B cell (primary cell): ENCODE measurements at regions not wholly inside any gene's neighbourhood (a gene's known extent, or its start where the extent isn't known, plus 50 kb on each side); places are given as distances from the start of the nearest gene placed in this dataset.

Source experiments
- ATAC-seq: fragments of 200-7000 bp; cut with Tn5 transposase; one replicate; pipeline ENCODE4 v1.10.0; 2021; ENCODE audit warnings: low read depth, mild to moderate bottlenecking, moderate number of reproducible peaks, moderate library complexity
- CTCF ChIA-PET: fragments of 350-600 bp; sonication (Branson Sonifier 250); formaldehyde crosslinking; loops from one replicate; lab custom pipeline; 2021; ENCODE audit warnings: antibody characterized with exemption, inconsistent platforms; lab: Charles Lee
- POLR2A ChIA-PET: fragments of 350-600 bp; sonication (Branson Sonifier 250); formaldehyde crosslinking; loops from one replicate; lab custom pipeline; 2021; ENCODE audit warnings: antibody characterized with exemption; lab: Charles Lee
- DNase-seq: peaks from one replicate; pipeline ENCODE4 v3.0.0; 2013
- H2AFZ ChIP-seq: 2 replicates; pipeline ENCODE4 v1.6.1; 2012; ENCODE audit warnings: mild to moderate bottlenecking, low read depth, low read length; ENCODE audit not compliant: insufficient read depth, poor library complexity, severe bottlenecking
- H3K27ac ChIP-seq, 2 donors: 1 replicate in 1 of 2; 2 replicates in 1 of 2; pipeline ENCODE4 v1.5.1; 2012 to 2013; ENCODE audit warnings: low read length in 2 of 2, mild to moderate bottlenecking in 2 of 2, moderate library complexity in 1 of 2
- H3K27me3 ChIP-seq, 4 experiments: fragments of 200-600 bp in 1 of 4; sonication (generic) in 1 of 4; replicated peaks in 1 of 4; 1 replicate in 2 of 4; 2 replicates in 2 of 4; pipeline versions ENCODE4 v1.6.1 to v1.7.0; 2013 to 2016; ENCODE audit warnings: low read length in 3 of 4, mild to moderate bottlenecking in 2 of 4, mixed read lengths in 1 of 4, moderate library complexity in 1 of 4; ENCODE audit not compliant: insufficient read depth in 4 of 4, control insufficient read depth in 3 of 4; ENCODE audit errors: control extremely low read depth in 1 of 4
- H3K36me3 ChIP-seq, 2 experiments: replicated peaks in 1 of 2; 1 replicate in 1 of 2; 2 replicates in 1 of 2; pipeline versions ENCODE4 v1.6.1 to v1.7.1; 2013; ENCODE audit warnings: low read length in 1 of 2; ENCODE audit not compliant: insufficient read depth in 2 of 2, control insufficient read depth in 1 of 2; ENCODE audit errors: control extremely low read depth in 1 of 2, extremely low read depth in 1 of 2
- H3K4me1 ChIP-seq, 2 donors: fragments of 200-600 bp in 1 of 2; sonication (generic) in 1 of 2; 1 replicate in 1 of 2; 2 replicates in 1 of 2; pipeline versions ENCODE4 v1.5.1 to v1.6.1; 2013 to 2017; ENCODE audit warnings: low read length in 2 of 2; ENCODE audit not compliant: control insufficient read depth in 2 of 2, insufficient read depth in 2 of 2
- H3K4me2 ChIP-seq: replicated peaks from 2 replicates; pipeline ENCODE3; 2012; ENCODE audit warnings: mild to moderate bottlenecking, low read depth, low read length; ENCODE audit not compliant: poor library complexity, severe bottlenecking
- H3K4me3 ChIP-seq, 5 experiments: fragments of 200-600 bp in 1 of 5; sonication (generic) in 1 of 5; 1 replicate in 3 of 5; 2 replicates in 2 of 5; pipeline versions ENCODE4 v1.5.1 to v1.7.0; 2011 to 2016; ENCODE audit warnings: low read length in 4 of 5, mild to moderate bottlenecking in 4 of 5, low read depth in 2 of 5, control low read depth in 1 of 5, moderate library complexity in 1 of 5; ENCODE audit not compliant: insufficient read depth in 1 of 5; ENCODE audit errors: control extremely low read depth in 1 of 5, extremely low read depth in 1 of 5
- H3K79me2 ChIP-seq: fragments of 200-600 bp; sonication (generic); one replicate; pipeline ENCODE4 v1.6.0; 2016; ENCODE audit warnings: low read length; ENCODE audit not compliant: control insufficient read depth, insufficient read depth
- H3K9ac ChIP-seq: fragments of 200-600 bp; sonication (generic); 2 replicates; pipeline ENCODE4 v1.6.1; 2017; ENCODE audit warnings: mild to moderate bottlenecking, low read length, moderate library complexity
- H3K9me3 ChIP-seq, 3 donors: one replicate each; pipeline versions ENCODE4 v1.6.1 to v1.7.1; 2013; ENCODE audit warnings: low read length in 2 of 3; ENCODE audit not compliant: control insufficient read depth in 2 of 3, insufficient read depth in 1 of 3; ENCODE audit errors: control extremely low read depth in 1 of 3
- H4K20me1 ChIP-seq: 2 replicates; pipeline ENCODE4 v1.6.0; 2012; ENCODE audit warnings: mild to moderate bottlenecking, low read length; ENCODE audit not compliant: insufficient read depth, control insufficient read depth, poor library complexity, severe bottlenecking
- H3K27ac Mint-ChIP-seq: one replicate; pipeline ENCODE4 v1.8.0; 2021; ENCODE audit warnings: mixed read lengths
- H3K27me3 Mint-ChIP-seq: one replicate; pipeline ENCODE4 v1.8.0; 2021; ENCODE audit warnings: mixed read lengths
- H3K4me1 Mint-ChIP-seq: one replicate; pipeline ENCODE4 v1.8.0; 2021; ENCODE audit warnings: mixed read lengths
- H3K4me3 Mint-ChIP-seq: one replicate; pipeline ENCODE4 v1.8.0; 2021; ENCODE audit warnings: mixed read lengths
- H3K9me3 Mint-ChIP-seq: one replicate; pipeline ENCODE4 v1.8.0; 2022; ENCODE audit warnings: mixed read lengths; ENCODE audit not compliant: insufficient read depth
- CTCF ChIP-seq: fragments of 200-600 bp; IDR thresholded peaks from one replicate; pipeline ENCODE4 v1.8.0; 2022; ENCODE audit warnings: antibody characterized with exemption, mild to moderate bottlenecking
- EZH2 ChIP-seq: IDR thresholded peaks from 2 replicates; pipeline ENCODE4 v1.6.1; 2012; ENCODE audit warnings: borderline replicate concordance, low read depth, mild to moderate bottlenecking, moderate library complexity, low read length; ENCODE audit not compliant: insufficient read depth, poor library complexity, severe bottlenecking
- WGBS: methylation state at CpG from one replicate; pipeline ENCODE4 v1.1.5; 2013; ENCODE audit warnings: missing lambda C conversion rate; ENCODE audit not compliant: insufficient coverage; 5-methylcytosine and 5-hydroxymethylcytosine counted together
- intact Hi-C: fragments of 100-400 bp; cut with micrococcal nuclease; formaldehyde crosslinking; loops from one replicate; pipeline ENCODE4 v1.10.0; 2022

GRCh38 chrX:38975368-38975942 lies 174.2 kb downstream of the MID1IP1 start:
- H3K9me3 ChIP-seq = no peaks in the 10 kb centered on the region
- Mint-ChIP-seq H3K4me1 (no peaks in the 10 kb centered on the region), H3K4me3 (no peak overlapping the region), H3K27ac (no peak overlapping the region), H3K9me3 (no peaks in the 10 kb centered on the region), H3K27me3 (no peaks in the 10 kb centered on the region)
- no peaks in the 10 kb centered on the region for H3K4me1 ChIP-seq
- H2AFZ ChIP-seq = no peak overlapping the region
- no peaks in the 10 kb centered on the region for H3K27me3 ChIP-seq
- no peaks in the 10 kb centered on the region for H3K36me3 ChIP-seq
- no peak overlapping the region for H3K4me3 ChIP-seq
- no peaks in the 10 kb centered on the region for H4K20me1 ChIP-seq
- H3K9ac ChIP-seq = no peak overlapping the region
- ChIA-PET POLR2A (no interaction called here), CTCF (no interaction called here)
- ATAC-seq (no peak), DNase-seq (no peak)
- intact Hi-C loops = no loop called here
- TF ChIP-seq EZH2 (no peak), CTCF (no peak)
- no peaks in the 10 kb centered on the region for H3K79me2 ChIP-seq
- no peak overlapping the region for H3K4me2 ChIP-seq
- H3K27ac ChIP-seq = no peak overlapping the region

- H3K4me2 ChIP-seq = no peak overlapping the region
- no peaks in the 10 kb centered on the region for H4K20me1 ChIP-seq
- no peak overlapping the region for H3K27ac Mint-ChIP-seq
- no peaks in the 10 kb centered on the region for H3K79me2 ChIP-seq
- no peak overlapping the region for H3K9ac ChIP-seq
- ChIA-PET POLR2A (no interaction called here), CTCF (interaction anchor here (2.4 to 3.5 kb wide), 2 partner anchors 214 to 228 kb away, joined by 8 to 21 read pairs; no protein-coding TSS in a partner anchor)
- no peaks in the 10 kb centered on the region for H3K4me1 Mint-ChIP-seq
- no peaks in the 10 kb centered on the region for H3K27me3 Mint-ChIP-seq
- H3K9me3 ChIP-seq = no peaks in the 10 kb centered on the region
- H3K27ac ChIP-seq = no peak overlapping the region
- H3K4me3 ChIP-seq = no peak overlapping the region
- ATAC-seq (no peak), DNase-seq (no peak)
- H3K4me3 Mint-ChIP-seq = no peak overlapping the region
- intact Hi-C loops = no loop called here
- H3K4me1 ChIP-seq = no peaks in the 10 kb centered on the region
- no peaks in the 10 kb centered on the region for H3K27me3 ChIP-seq
- 67% methylated on average over 1 of the region's 3 CpGs for WGBS
- TF ChIP-seq EZH2 (no peak), CTCF (no peak)
- no peak overlapping the region for H2AFZ ChIP-seq
- no peaks in the 10 kb centered on the region for H3K36me3 ChIP-seq
- H3K9me3 Mint-ChIP-seq = no peaks in the 10 kb centered on the region
Measured at GRCh38 chrX:38982370-38982769, 181.1 kb downstream of the MID1IP1 start.
